Activated CD4-positive, alpha-beta memory T cell treated with anti-CD3 and anti-CD28 coated beads for 36 hours (primary cell): ENCODE measurements at regions not wholly inside any gene's neighbourhood (a gene's known extent, or its start where the extent isn't known, plus 50 kb on each side); places are given as distances from the start of the nearest gene placed in this dataset.
"Not testable (repeated sequence)": the region's sequence is repeated elsewhere in the genome, so short reads cannot be mapped to it uniquely, and the experiment has no call there.

Experiments
- CTCF ChIA-PET: fragments of 350-600 bp; sonication (Branson Sonifier 250); formaldehyde crosslinking; loops from one replicate; lab custom pipeline; 2021; ENCODE audit warnings: antibody characterized with exemption, inconsistent platforms; lab: Charles Lee
- POLR2A ChIA-PET: fragments of 350-600 bp; sonication (Branson Sonifier 250); formaldehyde crosslinking; loops from one replicate; lab custom pipeline; 2021; ENCODE audit warnings: antibody characterized with exemption; lab: Charles Lee
- DNase-seq: peaks from one replicate; pipeline ENCODE4 v3.0.0-alpha.2; 2020
- H3K27ac Mint-ChIP-seq: one replicate; pipeline ENCODE4 v1.8.0; 2021; ENCODE audit warnings: mixed read lengths
- H3K27me3 Mint-ChIP-seq: one replicate; pipeline ENCODE4 v1.8.0; 2021; ENCODE audit warnings: mixed read lengths
- H3K36me3 Mint-ChIP-seq: one replicate; pipeline ENCODE4 v1.8.0; 2021; ENCODE audit warnings: mixed read lengths
- H3K4me1 Mint-ChIP-seq: one replicate; pipeline ENCODE4 v1.8.0; 2021; ENCODE audit warnings: low read depth, mixed read lengths
- H3K4me3 Mint-ChIP-seq: one replicate; pipeline ENCODE4 v1.8.0; 2021; ENCODE audit warnings: mild to moderate bottlenecking, mixed read lengths
- H3K9me3 Mint-ChIP-seq: one replicate; pipeline ENCODE4 v1.8.0; 2021; ENCODE audit warnings: mixed read lengths
- intact Hi-C: fragments of 100-400 bp; cut with micrococcal nuclease; formaldehyde crosslinking; loops from one replicate; pipeline ENCODE4 v1.15.1; 2023

DNA sequence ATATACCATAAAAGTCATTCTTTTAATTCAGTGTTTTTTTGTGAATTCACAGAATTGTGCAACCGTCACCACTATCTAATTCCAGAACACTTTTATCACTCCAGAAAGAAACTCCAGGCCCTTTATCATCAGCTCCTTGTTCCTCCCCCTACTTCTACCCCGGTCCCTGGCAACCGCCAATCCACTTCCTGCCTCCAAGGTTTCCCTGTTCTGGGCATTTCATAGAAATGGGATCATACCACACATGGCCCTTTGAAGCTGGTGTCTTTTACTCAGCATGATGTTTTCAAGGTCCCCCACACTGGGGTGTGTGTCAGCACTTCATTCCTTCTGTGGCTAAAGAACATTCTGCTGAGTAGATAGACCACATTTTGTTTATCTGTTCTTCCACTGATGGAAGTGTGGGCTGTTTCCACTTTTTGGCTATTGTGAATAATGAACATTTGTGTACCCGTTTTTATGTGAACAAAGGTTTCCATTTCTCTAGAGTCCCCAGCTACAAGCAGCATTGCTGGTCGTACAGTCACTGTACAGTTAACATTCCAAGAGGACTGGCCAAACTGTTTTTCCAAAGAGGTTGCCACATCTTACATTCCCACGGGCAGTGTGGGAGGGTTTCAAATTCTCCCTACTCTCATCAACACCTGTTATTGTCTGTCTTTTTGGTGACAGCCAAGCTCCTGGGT lies 75.8 kb upstream of the ZNF469 start:
- ChIA-PET CTCF (interaction anchor here (0.6 kb wide), 1 partner anchor 673 kb away, joined by 3 read pairs; no protein-coding TSS in a partner anchor), POLR2A (no interaction called here)
- intact Hi-C loops: no loop called here
- Mint-ChIP-seq H3K4me3 (no peak overlapping the region), H3K9me3 (peaks cover 11% of the 10 kb centered on the region), H3K36me3 (no peaks in the 10 kb centered on the region), H3K27me3 (peaks cover 14% of the 10 kb centered on the region), H3K27ac (no peak overlapping the region), H3K4me1 (no peaks in the 10 kb centered on the region)
- no peak for DNase-seq

- Mint-ChIP-seq H3K9me3 (peaks cover 14% of the 10 kb centered on the region), H3K4me1 (no peaks in the 10 kb centered on the region), H3K4me3 (no peak overlapping the region), H3K36me3 (no peaks in the 10 kb centered on the region), H3K27me3 (peaks cover 14% of the 10 kb centered on the region), H3K27ac (no peak overlapping the region)
- POLR2A ChIA-PET: no interaction called here
- intact Hi-C loops: no loop called here
- no peak for DNase-seq
- CTCF ChIA-PET: no interaction called here
Measured at GRCh38 chr16:88308441-88309173, 74.2 kb upstream of the ZNF469 start.

DNA sequence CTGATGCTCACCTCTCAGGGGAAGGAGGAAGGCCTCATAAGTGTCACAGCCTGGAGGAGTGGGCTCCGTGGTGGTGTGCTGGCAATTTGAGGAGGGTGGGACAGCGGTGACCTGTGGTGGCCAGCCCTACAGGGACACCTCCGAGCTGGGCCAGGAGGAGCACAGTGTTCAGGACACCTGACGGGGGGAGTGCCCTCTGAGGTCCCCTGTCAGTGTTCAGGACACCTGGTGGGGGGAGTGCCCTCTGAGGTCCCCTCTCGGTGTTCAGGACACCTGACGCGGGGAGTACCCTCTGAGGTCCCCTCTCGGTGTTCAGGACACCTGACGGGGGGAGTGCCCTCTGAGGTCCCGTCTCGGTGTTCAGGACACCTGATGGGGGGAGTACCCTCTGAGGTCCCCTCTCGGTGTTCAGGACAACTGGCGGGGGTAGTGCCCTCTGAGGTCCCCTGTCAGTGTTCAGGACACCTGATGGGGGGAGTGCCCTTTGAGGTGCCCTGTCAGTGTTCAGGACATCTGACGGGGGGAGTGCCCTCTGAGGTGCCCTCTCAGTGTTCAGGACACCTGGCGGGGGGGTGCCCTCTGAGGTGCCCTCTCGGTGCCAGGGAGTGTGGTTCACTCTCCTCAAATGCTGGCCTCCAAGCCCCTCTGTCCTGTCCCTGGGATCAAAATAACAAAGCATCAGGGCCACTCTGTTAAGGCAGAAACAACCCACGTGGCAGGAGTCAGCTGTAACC lies 73.4 kb upstream of the ZNF469 start:
- no peaks in the 10 kb centered on the region for H3K4me1 Mint-ChIP-seq
- H3K4me3 Mint-ChIP-seq: no peak overlapping the region
- POLR2A ChIA-PET: no interaction called here
- CTCF ChIA-PET: no interaction called here
- no peak for DNase-seq
- peaks cover 14% of the 10 kb centered on the region for H3K9me3 Mint-ChIP-seq
- H3K36me3 Mint-ChIP-seq: no peaks in the 10 kb centered on the region
- H3K27me3 Mint-ChIP-seq: peaks cover 14% of the 10 kb centered on the region
- intact Hi-C loops: no loop called here
- H3K27ac Mint-ChIP-seq: no peak overlapping the region

DNA sequence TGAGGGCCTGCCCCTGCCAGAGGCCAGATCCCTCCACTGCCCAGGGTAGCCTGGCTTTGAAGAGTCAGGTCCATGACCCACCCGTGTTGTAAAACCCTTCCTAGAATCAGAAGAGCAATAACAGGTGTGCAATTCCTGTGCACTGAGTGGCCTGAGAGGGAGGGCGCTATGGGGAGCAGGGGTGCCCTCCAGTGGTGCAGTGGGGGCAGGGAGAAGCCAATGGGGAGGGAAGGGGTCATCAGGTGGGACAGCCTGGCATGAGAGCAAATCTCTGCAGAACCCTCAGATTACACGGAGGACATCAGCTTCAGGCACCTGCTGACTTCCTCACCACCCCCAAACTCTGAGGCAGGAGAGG lies 72.9 kb upstream of the ZNF469 start:
- Mint-ChIP-seq H3K4me1 (no peaks in the 10 kb centered on the region), H3K4me3 (no peak overlapping the region), H3K27ac (no peak overlapping the region), H3K36me3 (no peaks in the 10 kb centered on the region), H3K9me3 (peaks cover 14% of the 10 kb centered on the region), H3K27me3 (peaks cover 14% of the 10 kb centered on the region)
- ChIA-PET POLR2A (no interaction called here), CTCF (no interaction called here)
- intact Hi-C loops: no loop called here
- DNase-seq: peak; percentile 24

DNA sequence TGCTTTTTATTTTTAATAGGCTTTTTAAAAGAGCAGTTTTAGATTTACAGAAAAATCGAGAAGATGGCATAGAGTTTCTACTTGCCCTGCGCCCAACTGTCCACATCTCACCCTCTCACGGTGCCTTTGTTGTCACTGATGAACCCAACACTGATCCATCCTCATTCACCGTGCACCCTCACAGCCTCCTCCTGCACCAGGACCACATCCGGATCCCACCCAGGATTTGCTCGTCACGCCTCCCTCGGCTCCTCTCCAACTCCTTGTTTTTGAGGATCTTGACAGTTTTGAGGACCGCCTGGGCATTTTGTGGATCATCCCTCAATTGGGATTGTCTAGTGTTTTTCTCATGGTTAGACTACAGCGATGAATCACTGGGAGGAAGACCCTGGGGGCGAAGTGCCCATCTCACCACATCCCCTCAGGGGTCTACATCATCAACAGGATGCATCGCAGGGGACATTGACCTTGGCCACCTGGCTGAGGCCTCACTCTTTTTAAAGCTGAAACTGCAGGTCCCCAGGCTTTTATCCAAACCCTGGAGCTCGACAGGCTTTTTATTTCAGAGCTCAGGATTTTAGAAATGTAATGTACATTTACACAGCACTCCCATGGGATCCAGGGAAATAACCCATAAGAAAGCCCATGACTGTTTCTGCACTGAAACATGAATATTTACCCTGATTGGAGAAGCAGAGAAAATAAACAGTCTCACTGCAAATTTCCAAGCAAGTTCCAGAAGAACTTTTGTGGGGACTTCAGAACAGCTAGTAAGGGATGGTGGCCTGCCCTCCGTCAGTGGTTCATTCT lies 71.8 kb upstream of the ZNF469 start:
- peaks cover 9% of the 10 kb centered on the region for H3K9me3 Mint-ChIP-seq
- H3K27ac Mint-ChIP-seq: no peak overlapping the region
- no peak overlapping the region for H3K4me3 Mint-ChIP-seq
- H3K36me3 Mint-ChIP-seq: no peaks in the 10 kb centered on the region
- intact Hi-C loops: no loop called here
- POLR2A ChIA-PET: no interaction called here
- DNase-seq: no peak
- H3K27me3 Mint-ChIP-seq: peaks cover 14% of the 10 kb centered on the region
- CTCF ChIA-PET: no interaction called here
- H3K4me1 Mint-ChIP-seq: no peaks in the 10 kb centered on the region

DNA sequence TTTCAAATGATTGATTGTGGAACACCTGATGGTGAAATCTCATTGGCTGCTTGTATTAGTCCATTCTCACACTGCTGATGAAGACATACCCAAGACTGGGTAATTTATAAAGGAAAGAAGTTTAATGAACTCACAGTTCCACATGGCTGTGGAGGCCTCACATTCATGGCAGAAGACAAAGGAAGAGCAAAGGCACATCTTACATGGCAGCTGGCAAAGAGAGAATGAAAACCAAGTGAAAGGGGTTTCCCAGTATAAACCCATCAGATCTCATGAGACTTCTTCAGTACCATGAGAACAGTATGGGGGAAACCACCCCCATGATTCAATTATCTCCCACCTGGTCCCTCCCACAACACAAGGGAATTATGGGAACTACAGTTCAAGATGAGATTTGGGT lies 70.9 kb upstream of the ZNF469 start:
- not testable (repeated sequence) for H3K27ac Mint-ChIP-seq

GRCh38 chr16:88312732-88313131 lies 70.0 kb upstream of the ZNF469 start:
- peaks cover 15% of the 10 kb centered on the region for H3K27me3 Mint-ChIP-seq
- peaks cover 9% of the 10 kb centered on the region for H3K9me3 Mint-ChIP-seq
- no peaks in the 10 kb centered on the region for H3K36me3 Mint-ChIP-seq
- CTCF ChIA-PET: no interaction called here
- no peak for DNase-seq
- no peak overlapping the region for H3K27ac Mint-ChIP-seq
- H3K4me1 Mint-ChIP-seq: no peaks in the 10 kb centered on the region
- POLR2A ChIA-PET: no interaction called here
- H3K4me3 Mint-ChIP-seq: no peak overlapping the region
- intact Hi-C loops: no loop called here

More for the DNA sequence above, 70.9 kb upstream of the ZNF469 start:
- H3K4me3 Mint-ChIP-seq, H3K36me3 Mint-ChIP-seq, CTCF ChIA-PET, intact Hi-C loops, DNase-seq, H3K4me1 Mint-ChIP-seq, POLR2A ChIA-PET, H3K9me3 Mint-ChIP-seq: not testable (repeated sequence)
- peaks cover 14% of the 10 kb centered on the region for H3K27me3 Mint-ChIP-seq

- Mint-ChIP-seq H3K9me3 (peaks cover 9% of the 10 kb centered on the region), H3K27ac (no peak overlapping the region), H3K4me3 (no peak overlapping the region), H3K36me3 (no peaks in the 10 kb centered on the region), H3K4me1 (no peaks in the 10 kb centered on the region), H3K27me3 (peaks cover 10% of the 10 kb centered on the region)
- no peak for DNase-seq
- intact Hi-C loops: no loop called here
- ChIA-PET POLR2A (interaction anchor here (0.5 kb wide), 1 partner anchor 355 kb away, joined by 3 read pairs; no protein-coding TSS in a partner anchor), CTCF (no interaction called here)
Measured at GRCh38 chr16:88314991-88315542, 67.7 kb upstream of the ZNF469 start.

- no peak overlapping the region for H3K27ac Mint-ChIP-seq
- H3K4me3 Mint-ChIP-seq: no peak overlapping the region
- DNase-seq: no peak
- ChIA-PET CTCF (no interaction called here), POLR2A (interaction anchor here (0.5 kb wide), 1 partner anchor 355 kb away, joined by 3 read pairs; no protein-coding TSS in a partner anchor)
- no peaks in the 10 kb centered on the region for H3K36me3 Mint-ChIP-seq
- H3K4me1 Mint-ChIP-seq: no peaks in the 10 kb centered on the region
- peaks cover 10% of the 10 kb centered on the region for H3K27me3 Mint-ChIP-seq
- intact Hi-C loops: no loop called here
- H3K9me3 Mint-ChIP-seq: peaks cover 9% of the 10 kb centered on the region
Measured at GRCh38 chr16:88315543-88316105, 67.1 kb upstream of the ZNF469 start.

GRCh38 chr16:88316151-88316550 lies 66.6 kb upstream of the ZNF469 start:
- H3K36me3 Mint-ChIP-seq: no peaks in the 10 kb centered on the region
- no peak for DNase-seq
- peaks cover 9% of the 10 kb centered on the region for H3K9me3 Mint-ChIP-seq
- CTCF ChIA-PET: no interaction called here
- no peak overlapping the region for H3K4me3 Mint-ChIP-seq
- H3K27ac Mint-ChIP-seq: no peak overlapping the region
- POLR2A ChIA-PET: no interaction called here
- intact Hi-C loops: no loop called here
- H3K4me1 Mint-ChIP-seq: no peaks in the 10 kb centered on the region
- peaks cover 6% of the 10 kb centered on the region for H3K27me3 Mint-ChIP-seq

- no peak overlapping the region for H3K4me3 Mint-ChIP-seq
Measured at GRCh38 chr16:88316941-88317612, 65.7 kb upstream of the ZNF469 start.

More at GRCh38 chr16:88316941-88317612, 65.7 kb upstream of the ZNF469 start:
- Mint-ChIP-seq H3K9me3 (peaks cover 5% of the 10 kb centered on the region), H3K27ac (no peak overlapping the region), H3K4me1 (no peaks in the 10 kb centered on the region), H3K27me3 (peaks cover 6% of the 10 kb centered on the region), H3K36me3 (no peaks in the 10 kb centered on the region)
- intact Hi-C loops: no loop called here
- ChIA-PET CTCF (no interaction called here), POLR2A (no interaction called here)
- DNase-seq: no peak
